Uterus (tissue), 3 donors: ENCODE measurements at regions not wholly inside any gene's neighbourhood (a gene's known extent, or its start where the extent isn't known, plus 50 kb on each side); places are given as distances from the start of the nearest gene placed in this dataset.

Experiments used
- DNase-seq, 2 donors: peaks; one replicate each; pipeline ENCODE4 v3.0.0-alpha.2; 2019 to 2020
- H3K27ac ChIP-seq, 2 donors: fragments of 200-600 bp; sonication (generic); 1 replicate in 1 of 2; 2 replicates in 1 of 2; pipeline ENCODE4 v1.5.1; 2016 to 2018
- H3K27me3 ChIP-seq, 2 donors: fragments of 200-600 bp; sonication (generic); one replicate each; pipeline ENCODE4 v1.5.1; 2018 to 2019; ENCODE audit warnings: control low read depth in 1 of 2
- H3K36me3 ChIP-seq, 2 donors: fragments of 200-600 bp; sonication (generic); one replicate each; pipeline ENCODE4 v1.5.1; 2019; ENCODE audit warnings: control low read depth in 1 of 2
- H3K4me1 ChIP-seq, 2 donors: fragments of 200-600 bp; sonication (generic); one replicate each; pipeline ENCODE4 v1.5.1; 2018 to 2019; ENCODE audit warnings: control low read depth in 1 of 2
- H3K4me3 ChIP-seq, 2 donors: fragments of 200-600 bp; sonication (generic); 1 replicate in 1 of 2; 2 replicates in 1 of 2; pipeline ENCODE4 v1.5.1; 2018 to 2019; ENCODE audit warnings: mild to moderate bottlenecking in 1 of 2
- H3K9me3 ChIP-seq, 2 donors: fragments of 200-600 bp; sonication (generic); one replicate each; pipeline ENCODE4 v1.5.1; 2019; ENCODE audit warnings: control low read depth in 1 of 2
- CTCF ChIP-seq, 4 experiments: fragments of 200-600 bp in 2 of 4; fragments of 450-650 bp in 2 of 4; sonication (generic) in 2 of 4; IDR thresholded peaks; one replicate each; pipeline ENCODE4 v1.5.1; 2016 to 2019; ENCODE audit warnings: antibody characterized with exemption in 4 of 4, mild to moderate bottlenecking in 2 of 4, moderate library complexity in 1 of 4
- POLR2A ChIP-seq, 2 donors: fragments of 450-650 bp; IDR thresholded peaks; one replicate each; pipeline ENCODE4 v1.6.1; 2016; ENCODE audit warnings: antibody characterized with exemption in 2 of 2, mild to moderate bottlenecking in 1 of 2, moderate library complexity in 1 of 2
- intact Hi-C: fragments of 100-400 bp; cut with DNase I; formaldehyde crosslinking; loops from one replicate; pipeline ENCODE4 v1.15.1; 2023; ENCODE audit warnings: low total_unique reads
- donor health status: DM: yes; HTN: yes; CAD: no.

- Histone ChIP-seq H3K27ac (no peak overlapping the region), H3K4me3 (no peak overlapping the region), H3K27me3 (peaks cover 0 to 3% of the 10 kb centered on the region in 2 donors), H3K36me3 (no peaks in the 10 kb centered on the region), H3K9me3 (no peaks in the 10 kb centered on the region), H3K4me1 (no peaks in the 10 kb centered on the region)
- no peak for DNase-seq
- TF ChIP-seq CTCF (IDR thresholded peaks at IDR 0.05) (no peak), POLR2A (IDR thresholded peaks at IDR 0.05) (no peak)
- intact Hi-C loops = no loop called here
These were observed 503.5 kb upstream of the BCHE start for GRCh38 chr3:166340604-166341266.

GRCh38 chr3:166324401-166324800 lies 487.2 kb upstream of the BCHE start:
- Histone ChIP-seq H3K27me3 (no peaks in the 10 kb centered on the region), H3K9me3 (no peaks in the 10 kb centered on the region), H3K36me3 (no peaks in the 10 kb centered on the region), H3K27ac (no peak overlapping the region), H3K4me1 (no peaks in the 10 kb centered on the region), H3K4me3 (no peak overlapping the region)
- TF ChIP-seq POLR2A (IDR thresholded peaks at IDR 0.05) (no peak), CTCF (IDR thresholded peaks at IDR 0.05) (no peak)
- intact Hi-C loops = no loop called here
- no peak for DNase-seq

GRCh38 chr3:166322391-166322790 lies 485.2 kb upstream of the BCHE start:
- Histone ChIP-seq H3K27ac (no peak overlapping the region), H3K27me3 (no peaks in the 10 kb centered on the region), H3K4me1 (no peaks in the 10 kb centered on the region), H3K9me3 (no peaks in the 10 kb centered on the region), H3K36me3 (no peaks in the 10 kb centered on the region), H3K4me3 (no peak overlapping the region)
- TF ChIP-seq POLR2A (IDR thresholded peaks at IDR 0.05) = no peak
- TF ChIP-seq CTCF (IDR thresholded peaks at IDR 0.05) = no peak
- no peak for DNase-seq
- intact Hi-C loops = no loop called here

- DNase-seq = no peak
- TF ChIP-seq POLR2A (IDR thresholded peaks at IDR 0.05) = no peak
- no peak overlapping the region for H3K4me3 ChIP-seq
- H3K9me3 ChIP-seq = no peaks in the 10 kb centered on the region
- no peak overlapping the region for H3K27ac ChIP-seq
- intact Hi-C loops = no loop called here
- no peaks in the 10 kb centered on the region for H3K4me1 ChIP-seq
- no peaks in the 10 kb centered on the region for H3K36me3 ChIP-seq
- H3K27me3 ChIP-seq = no peaks in the 10 kb centered on the region
These were observed 470.6 kb upstream of the BCHE start for GRCh38 chr3:166307756-166308350.

GRCh38 chr3:166304584-166304983 lies 467.4 kb upstream of the BCHE start:
- DNase-seq = no peak
- H3K27ac ChIP-seq = no peak overlapping the region
- H3K4me3 ChIP-seq = no peak overlapping the region
- no peaks in the 10 kb centered on the region for H3K36me3 ChIP-seq
- intact Hi-C loops = no loop called here
- no peaks in the 10 kb centered on the region for H3K9me3 ChIP-seq
- no peak for TF ChIP-seq CTCF (IDR thresholded peaks at IDR 0.05)
- TF ChIP-seq POLR2A (IDR thresholded peaks at IDR 0.05) = no peak
- H3K4me1 ChIP-seq = no peaks in the 10 kb centered on the region
- no peaks in the 10 kb centered on the region for H3K27me3 ChIP-seq
